Astrocyte of the cerebellum (primary cell): ENCODE measurements at regions not wholly inside any gene's neighbourhood (a gene's known extent, or its start where the extent isn't known, plus 50 kb on each side); places are given as distances from the start of the nearest gene placed in this dataset.

Source experiments
- DNase-seq: peaks from one replicate; pipeline ENCODE4 v3.0.0-alpha.2; 2011; ENCODE audit warnings: low read depth
- H3K4me3 ChIP-seq: 2 replicates; pipeline ENCODE4 v1.5.1; 2011; ENCODE audit warnings: mild to moderate bottlenecking, low read depth, low read length, moderate library complexity
- CTCF ChIP-seq: IDR thresholded peaks from 2 replicates; pipeline ENCODE4 v1.5.1; 2012; ENCODE audit warnings: low read length, low read depth, moderate library complexity, mild to moderate bottlenecking; ENCODE audit errors: missing control alignments
- in situ Hi-C: cut with HindIII; loops from 2 replicates; pipeline ENCODE4 v1.10.0; 2017; ENCODE audit warnings: low sequenced_read_pairs

GRCh38 chr2:190136825-190137224 lies 74.3 kb upstream of the MSTN start:
- no peak for DNase-seq
- H3K4me3 ChIP-seq, result no peak overlapping the region
- no peak for TF ChIP-seq CTCF
- in situ Hi-C loops, result no loop called here

GRCh38 chr2:190136259-190136658 lies 73.7 kb upstream of the MSTN start:
- in situ Hi-C loops, result no loop called here
- no peak for TF ChIP-seq CTCF
- H3K4me3 ChIP-seq, result no peak overlapping the region
- no peak for DNase-seq

- no peak overlapping the region for H3K4me3 ChIP-seq
- DNase-seq, result no peak
- in situ Hi-C loops, result no loop called here
- no peak for TF ChIP-seq CTCF
Observed at GRCh38 chr2:190129421-190130199, 67.1 kb upstream of the MSTN start.

GRCh38 chr2:190127651-190128050 lies 65.1 kb upstream of the MSTN start:
- no peak for TF ChIP-seq CTCF
- in situ Hi-C loops, result no loop called here
- DNase-seq, result no peak
- H3K4me3 ChIP-seq, result no peak overlapping the region

DNA sequence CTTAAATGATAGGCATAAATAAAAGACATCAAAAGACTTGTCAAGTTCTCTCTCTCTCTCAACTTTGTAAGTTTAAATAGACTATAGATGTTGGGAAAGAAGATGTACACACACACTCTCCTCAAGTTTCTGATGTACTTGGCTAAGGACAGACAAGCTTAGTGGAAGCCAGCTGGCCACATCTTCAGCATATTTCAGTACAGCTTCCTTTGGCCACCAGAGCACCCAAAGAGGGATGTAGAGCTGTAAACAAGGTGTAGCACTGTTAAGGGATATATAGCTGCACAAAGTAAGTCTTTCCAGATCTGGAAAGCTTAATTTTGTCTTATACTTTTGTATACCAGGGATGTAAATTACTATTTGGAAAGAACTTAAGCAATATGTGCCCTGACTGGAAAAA lies 64.3 kb upstream of the MSTN start:
- H3K4me3 ChIP-seq, result no peak overlapping the region
- no peak for TF ChIP-seq CTCF
- in situ Hi-C loops, result no loop called here
- no peak for DNase-seq

DNA sequence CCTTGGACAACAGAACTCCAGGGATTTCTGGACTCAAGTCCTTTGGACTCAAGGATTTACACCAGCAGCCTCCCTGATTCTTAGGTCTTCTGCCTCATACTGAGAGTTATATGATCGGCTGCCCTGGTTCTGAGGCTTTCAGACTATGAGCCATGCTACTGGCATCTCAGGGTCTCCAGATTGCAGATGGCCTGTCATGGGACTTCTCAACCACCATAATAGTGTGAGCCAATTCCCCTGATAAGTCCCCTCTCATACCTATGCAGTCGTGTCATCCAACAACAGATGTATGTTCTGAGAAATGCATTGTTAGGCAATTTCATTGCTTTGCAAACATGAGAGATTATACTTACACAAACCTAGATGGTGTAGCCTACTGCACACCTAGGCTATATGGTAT lies 61.4 kb upstream of the MSTN start:
- DNase-seq, result no peak

More for the DNA sequence above, 61.4 kb upstream of the MSTN start:
- TF ChIP-seq CTCF, result no peak
- H3K4me3 ChIP-seq, result no peak overlapping the region
- in situ Hi-C loops, result no loop called here
